SK-N-SH treated with all-trans-retinoic acid at 6 μM for 48 hours (cell line): ENCODE measurements at regions not wholly inside any gene's neighbourhood (a gene's known extent, or its start where the extent isn't known, plus 50 kb on each side); places are given as distances from the start of the nearest gene placed in this dataset.

Source experiments
- ATAC-seq: fragments of 200-7000 bp; cut with Tn5 transposase; 3 replicates; pipeline ENCODE4 v1.9.1; 2020; ENCODE audit warnings: mild to moderate bottlenecking, moderate library complexity
- ARNTL ChIP-seq: fragments of 450-650 bp; formaldehyde crosslinking; IDR thresholded peaks from 2 replicates; pipeline ENCODE4 v1.5.0; 2020; ENCODE audit warnings: low read depth, mild to moderate bottlenecking, moderate library complexity, borderline replicate concordance
- CSDC2 ChIP-seq: fragments of 250-450 bp; sonication (Bioruptor Pico); IDR thresholded peaks from 2 replicates; pipeline ENCODE4 v1.5.0; 2020; ENCODE audit warnings: mild to moderate bottlenecking, moderate library complexity
- GLIS3 ChIP-seq: fragments of 250-450 bp; sonication (Bioruptor Pico); IDR thresholded peaks from 2 replicates; pipeline ENCODE4 v1.5.0; 2020; ENCODE audit warnings: mild to moderate bottlenecking, moderate library complexity
- ISL1 ChIP-seq: fragments of 250-450 bp; sonication (Bioruptor Pico); IDR thresholded peaks from 2 replicates; pipeline ENCODE4 v2.1.2; 2022; ENCODE audit warnings: mild to moderate bottlenecking, moderate library complexity
- OSR1 ChIP-seq: fragments of 250-450 bp; sonication (Bioruptor Pico); IDR thresholded peaks from 2 replicates; pipeline ENCODE4 v1.8.0; 2022; ENCODE audit warnings: moderate library complexity, mild to moderate bottlenecking, inconsistent platforms
- PPARA ChIP-seq: fragments of 250-450 bp; sonication (Bioruptor Pico); IDR thresholded peaks from 2 replicates; pipeline ENCODE4 v1.5.0; 2020; ENCODE audit warnings: mild to moderate bottlenecking, borderline replicate concordance
- RARB ChIP-seq: fragments of 250-450 bp; sonication (Bioruptor Pico); IDR thresholded peaks from 2 replicates; pipeline ENCODE4 v1.8.0; 2021; ENCODE audit warnings: mild to moderate bottlenecking, moderate library complexity
- SNAI2 ChIP-seq: fragments of 250-450 bp; sonication (Bioruptor Pico); IDR thresholded peaks from 2 replicates; pipeline ENCODE4 v1.5.0; 2020; ENCODE audit warnings: mild to moderate bottlenecking, moderate library complexity
- TCF4 ChIP-seq: fragments of 250-450 bp; sonication (Bioruptor Pico); IDR thresholded peaks from 2 replicates; pipeline ENCODE4 v1.8.0; 2021; ENCODE audit warnings: mild to moderate bottlenecking, moderate library complexity, borderline replicate concordance
- TOX ChIP-seq: fragments of 250-450 bp; sonication (Bioruptor Pico); IDR thresholded peaks from 2 replicates; pipeline ENCODE4 v1.8.0; 2021; ENCODE audit warnings: mild to moderate bottlenecking, moderate library complexity, borderline replicate concordance
- ZFP3 ChIP-seq: fragments of 250-450 bp; sonication (Bioruptor Pico); IDR thresholded peaks from 2 replicates; pipeline ENCODE4 v1.5.0; 2020; ENCODE audit warnings: mild to moderate bottlenecking, moderate library complexity
- ZFP30 ChIP-seq: fragments of 450-650 bp; formaldehyde crosslinking; IDR thresholded peaks from 2 replicates; pipeline ENCODE4 v1.5.0; 2022; ENCODE audit warnings: mild to moderate bottlenecking, moderate library complexity
- ZNF70 ChIP-seq: fragments of 450-650 bp; formaldehyde crosslinking; IDR thresholded peaks from 2 replicates; pipeline ENCODE4 v1.5.0; 2020; ENCODE audit warnings: mild to moderate bottlenecking, moderate library complexity
- ZNF8 ChIP-seq: fragments of 450-650 bp; formaldehyde crosslinking; IDR thresholded peaks from 2 replicates; pipeline ENCODE4 v1.5.0; 2020; ENCODE audit warnings: mild to moderate bottlenecking, moderate library complexity
- TF ChIP-seq, protein P1 (sequence below): fragments of 250-450 bp; sonication (Bioruptor Pico); IDR thresholded peaks from 2 replicates; pipeline ENCODE4 v1.5.1; 2020; ENCODE audit warnings: low read depth, mild to moderate bottlenecking, moderate library complexity
- TF ChIP-seq, protein P2 (sequence below): fragments of 250-450 bp; sonication (Bioruptor Pico); IDR thresholded peaks from 2 replicates; pipeline ENCODE4 v1.8.0; 2021; ENCODE audit warnings: low read depth, mild to moderate bottlenecking, moderate library complexity, borderline replicate concordance
- TF ChIP-seq, protein P3 (sequence below): fragments of 250-450 bp; sonication (Bioruptor Pico); IDR thresholded peaks from 2 replicates; pipeline ENCODE4 v1.5.0; 2020; ENCODE audit warnings: mild to moderate bottlenecking, moderate library complexity
- TF ChIP-seq, protein P4 (sequence below): fragments of 250-450 bp; sonication (Bioruptor Pico); IDR thresholded peaks from 2 replicates; pipeline ENCODE4 v1.8.0; 2020; ENCODE audit warnings: mild to moderate bottlenecking, moderate library complexity, borderline replicate concordance

DNA sequence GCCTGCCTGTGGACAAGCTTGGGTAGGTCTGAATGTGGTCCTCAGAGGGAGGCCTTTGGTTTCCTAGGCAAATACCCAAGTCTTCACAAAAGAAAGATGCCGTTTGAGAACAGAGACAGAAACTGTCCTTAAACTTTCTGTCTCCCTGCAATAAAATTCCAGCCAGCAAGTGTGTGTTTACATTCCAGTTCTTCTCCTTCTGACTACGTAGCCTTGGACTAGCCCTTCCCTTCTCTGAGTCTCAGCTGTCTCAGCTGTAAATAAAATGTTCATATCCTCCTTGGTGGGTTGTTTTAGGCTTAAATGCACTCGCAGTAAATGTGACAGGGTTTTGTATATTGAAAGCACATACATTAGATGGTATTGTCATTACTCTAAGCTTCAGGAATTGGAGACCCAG is 561.2 kb upstream of the MKI67 start (continued):
- no peak for TF ChIP-seq SNAI2 (CRISPR knock-in tag)
- no peak for TF ChIP-seq ARNTL (CRISPR knock-in tag)
- TF ChIP-seq, protein P1, sequence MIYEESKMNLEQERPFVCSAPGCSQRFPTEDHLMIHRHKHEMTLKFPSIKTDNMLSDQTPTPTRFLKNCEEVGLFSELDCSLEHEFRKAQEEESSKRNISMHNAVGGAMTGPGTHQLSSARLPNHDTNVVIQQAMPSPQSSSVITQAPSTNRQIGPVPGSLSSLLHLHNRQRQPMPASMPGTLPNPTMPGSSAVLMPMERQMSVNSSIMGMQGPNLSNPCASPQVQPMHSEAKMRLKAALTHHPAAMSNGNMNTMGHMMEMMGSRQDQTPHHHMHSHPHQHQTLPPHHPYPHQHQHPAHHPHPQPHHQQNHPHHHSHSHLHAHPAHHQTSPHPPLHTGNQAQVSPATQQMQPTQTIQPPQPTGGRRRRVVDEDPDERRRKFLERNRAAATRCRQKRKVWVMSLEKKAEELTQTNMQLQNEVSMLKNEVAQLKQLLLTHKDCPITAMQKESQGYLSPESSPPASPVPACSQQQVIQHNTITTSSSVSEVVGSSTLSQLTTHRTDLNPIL, result no peak
- no peak for TF ChIP-seq RARB (CRISPR knock-in tag)

DNA sequence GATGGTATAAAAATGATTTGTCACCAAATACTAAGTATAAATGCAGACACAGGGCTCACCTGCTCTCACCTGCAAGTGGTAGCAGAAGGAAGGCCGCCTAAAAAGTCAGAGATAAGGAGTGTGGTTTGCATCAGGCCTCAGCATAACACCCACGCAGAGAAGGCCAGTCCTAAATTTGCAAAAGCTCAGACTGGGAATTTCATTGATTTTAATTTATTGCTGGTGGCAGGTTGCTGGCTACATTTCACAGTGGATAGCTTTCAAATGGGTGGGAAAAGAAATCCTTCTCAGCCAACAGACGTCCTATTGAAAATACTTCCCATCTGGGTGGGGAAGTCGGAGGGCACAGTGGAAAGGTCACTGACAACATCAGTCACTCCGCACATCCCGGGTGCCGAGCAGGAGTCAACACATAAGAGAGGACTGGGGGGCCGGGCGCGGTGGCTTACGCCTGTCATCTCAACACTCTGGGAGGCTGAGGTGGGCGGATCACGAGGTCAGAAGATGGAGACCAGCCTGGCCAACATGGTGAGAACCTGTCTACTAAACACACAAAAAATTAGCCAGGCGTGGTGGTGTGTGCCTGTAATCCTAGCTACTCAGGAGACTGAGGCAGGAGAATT is 561.8 kb upstream of the MKI67 start:
- no peak for ATAC-seq
- no peak for TF ChIP-seq ZFP3 (CRISPR knock-in tag)
- no peak for TF ChIP-seq CSDC2 (CRISPR knock-in tag)
- TF ChIP-seq GLIS3 (CRISPR knock-in tag), result no peak
- no peak for TF ChIP-seq ZNF8 (CRISPR knock-in tag)
- TF ChIP-seq TOX (CRISPR knock-in tag), result no peak
- TF ChIP-seq OSR1, result no peak
- TF ChIP-seq ZFP30 (CRISPR knock-in tag), result no peak
- TF ChIP-seq, all 23 proteins: peak for 0

DNA sequence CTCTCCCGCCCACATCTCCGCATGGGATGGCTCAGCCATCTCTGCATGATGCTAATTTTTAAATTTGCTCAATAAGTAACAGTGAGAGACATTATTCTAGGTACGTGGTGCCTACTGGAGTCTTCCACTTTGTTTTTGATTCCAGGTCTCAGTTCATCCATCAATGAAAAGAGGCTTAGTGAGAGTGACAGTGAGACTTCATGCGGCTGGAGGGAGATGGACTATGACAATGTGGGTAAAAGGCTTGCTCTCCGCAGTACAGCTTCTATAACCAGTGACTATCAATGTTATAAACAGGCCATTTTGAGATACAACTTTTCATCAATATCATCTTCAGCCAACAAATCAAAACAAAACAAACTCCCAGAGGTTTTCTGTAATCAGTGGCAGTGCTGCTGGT is 563.4 kb upstream of the MKI67 start:
- no peak for ATAC-seq
- TF ChIP-seq OSR1, result no peak

DNA sequence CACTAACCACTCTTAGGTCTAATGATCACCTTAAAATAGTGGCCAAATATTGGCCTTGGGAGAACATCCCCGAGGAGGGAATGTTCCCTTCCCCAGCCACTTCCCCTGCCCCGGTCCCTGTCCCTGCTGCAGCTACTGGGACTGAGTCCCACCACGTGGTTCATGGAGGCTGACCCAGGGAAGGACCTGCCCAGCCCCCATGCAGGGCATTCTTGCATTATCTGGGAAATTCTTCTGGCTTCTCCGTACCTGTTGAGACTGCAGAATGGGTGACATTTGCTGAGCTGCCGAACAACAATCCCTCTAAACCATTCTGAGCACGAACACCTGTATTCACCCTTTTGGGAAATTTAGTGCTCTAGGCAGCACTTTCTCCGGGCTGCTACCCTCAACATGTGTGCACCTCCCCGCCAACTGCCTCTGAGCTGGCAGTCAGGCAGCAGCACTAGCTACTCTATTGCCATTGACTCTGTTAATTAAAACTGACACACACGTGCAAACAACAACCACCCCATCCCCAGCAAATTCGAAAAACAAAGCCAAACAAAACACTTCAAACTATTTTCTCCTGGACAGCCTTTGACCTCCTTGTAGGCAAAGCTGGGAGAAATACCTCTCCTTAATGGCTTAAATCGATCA is 567.4 kb upstream of the MKI67 start:
- no peak for ATAC-seq
- TF ChIP-seq SNAI2 (CRISPR knock-in tag) (no peak), RARB (CRISPR knock-in tag) (no peak), ZNF70 (no peak), CSDC2 (CRISPR knock-in tag) (no peak), GLIS3 (CRISPR knock-in tag) (no peak), OSR1 (no peak), PPARA (no peak)
- TF ChIP-seq, protein P2, sequence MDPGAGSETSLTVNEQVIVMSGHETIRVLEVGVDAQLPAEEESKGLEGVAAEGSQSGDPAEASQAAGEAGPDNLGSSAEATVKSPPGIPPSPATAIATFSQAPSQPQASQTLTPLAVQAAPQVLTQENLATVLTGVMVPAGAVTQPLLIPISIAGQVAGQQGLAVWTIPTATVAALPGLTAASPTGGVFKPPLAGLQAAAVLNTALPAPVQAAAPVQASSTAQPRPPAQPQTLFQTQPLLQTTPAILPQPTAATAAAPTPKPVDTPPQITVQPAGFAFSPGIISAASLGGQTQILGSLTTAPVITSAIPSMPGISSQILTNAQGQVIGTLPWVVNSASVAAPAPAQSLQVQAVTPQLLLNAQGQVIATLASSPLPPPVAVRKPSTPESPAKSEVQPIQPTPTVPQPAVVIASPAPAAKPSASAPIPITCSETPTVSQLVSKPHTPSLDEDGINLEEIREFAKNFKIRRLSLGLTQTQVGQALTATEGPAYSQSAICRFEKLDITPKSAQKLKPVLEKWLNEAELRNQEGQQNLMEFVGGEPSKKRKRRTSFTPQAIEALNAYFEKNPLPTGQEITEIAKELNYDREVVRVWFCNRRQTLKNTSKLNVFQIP (CRISPR knock-in tag), result no peak
- TF ChIP-seq, protein P3, sequence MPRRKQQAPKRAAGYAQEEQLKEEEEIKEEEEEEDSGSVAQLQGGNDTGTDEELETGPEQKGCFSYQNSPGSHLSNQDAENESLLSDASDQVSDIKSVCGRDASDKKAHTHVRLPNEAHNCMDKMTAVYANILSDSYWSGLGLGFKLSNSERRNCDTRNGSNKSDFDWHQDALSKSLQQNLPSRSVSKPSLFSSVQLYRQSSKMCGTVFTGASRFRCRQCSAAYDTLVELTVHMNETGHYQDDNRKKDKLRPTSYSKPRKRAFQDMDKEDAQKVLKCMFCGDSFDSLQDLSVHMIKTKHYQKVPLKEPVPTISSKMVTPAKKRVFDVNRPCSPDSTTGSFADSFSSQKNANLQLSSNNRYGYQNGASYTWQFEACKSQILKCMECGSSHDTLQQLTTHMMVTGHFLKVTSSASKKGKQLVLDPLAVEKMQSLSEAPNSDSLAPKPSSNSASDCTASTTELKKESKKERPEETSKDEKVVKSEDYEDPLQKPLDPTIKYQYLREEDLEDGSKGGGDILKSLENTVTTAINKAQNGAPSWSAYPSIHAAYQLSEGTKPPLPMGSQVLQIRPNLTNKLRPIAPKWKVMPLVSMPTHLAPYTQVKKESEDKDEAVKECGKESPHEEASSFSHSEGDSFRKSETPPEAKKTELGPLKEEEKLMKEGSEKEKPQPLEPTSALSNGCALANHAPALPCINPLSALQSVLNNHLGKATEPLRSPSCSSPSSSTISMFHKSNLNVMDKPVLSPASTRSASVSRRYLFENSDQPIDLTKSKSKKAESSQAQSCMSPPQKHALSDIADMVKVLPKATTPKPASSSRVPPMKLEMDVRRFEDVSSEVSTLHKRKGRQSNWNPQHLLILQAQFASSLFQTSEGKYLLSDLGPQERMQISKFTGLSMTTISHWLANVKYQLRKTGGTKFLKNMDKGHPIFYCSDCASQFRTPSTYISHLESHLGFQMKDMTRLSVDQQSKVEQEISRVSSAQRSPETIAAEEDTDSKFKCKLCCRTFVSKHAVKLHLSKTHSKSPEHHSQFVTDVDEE (CRISPR knock-in tag), result no peak
- TF ChIP-seq, protein P1, result no peak

DNA sequence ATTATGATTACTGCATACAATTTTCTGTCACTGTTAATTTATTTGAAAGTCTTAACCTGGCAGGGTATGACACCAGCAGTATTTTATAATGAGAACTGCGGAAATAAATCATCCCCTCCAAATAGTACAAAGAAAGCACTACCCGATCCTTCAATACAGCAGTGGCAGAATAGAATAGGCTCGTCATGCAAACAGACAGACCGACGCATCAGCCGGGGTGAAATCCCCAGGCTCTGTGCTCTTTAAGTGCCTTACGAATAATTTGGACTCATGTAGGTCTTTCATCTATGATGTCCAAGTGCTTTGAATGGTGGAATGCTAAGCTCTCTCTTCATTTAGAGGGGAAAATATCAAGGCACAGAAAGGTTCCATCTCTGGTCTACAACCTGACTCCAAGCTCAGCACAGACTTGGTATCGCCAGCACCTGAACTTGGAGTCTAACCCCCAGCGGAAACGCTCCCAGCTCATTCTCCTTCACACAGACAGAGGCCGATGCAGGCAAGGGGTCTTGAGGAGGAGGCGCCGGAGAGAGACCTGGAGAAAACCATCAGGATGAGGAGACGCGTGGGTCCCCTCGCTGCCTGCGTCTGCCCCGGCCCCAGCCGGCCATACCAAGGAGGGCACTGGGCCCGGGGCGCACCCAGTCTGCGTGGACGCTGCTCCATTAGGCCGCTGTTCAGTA is 568.1 kb upstream of the MKI67 start:
- no peak for ATAC-seq
- TF ChIP-seq, protein P3 (CRISPR knock-in tag), result no peak
- TF ChIP-seq, protein P1, result no peak
- TF ChIP-seq TCF4 (no peak), OSR1 (no peak), ZFP3 (CRISPR knock-in tag) (no peak), ARNTL (CRISPR knock-in tag) (no peak), ISL1 (CRISPR knock-in tag) (no peak), CSDC2 (CRISPR knock-in tag) (no peak), RARB (CRISPR knock-in tag) (no peak)
- TF ChIP-seq, protein P4, sequence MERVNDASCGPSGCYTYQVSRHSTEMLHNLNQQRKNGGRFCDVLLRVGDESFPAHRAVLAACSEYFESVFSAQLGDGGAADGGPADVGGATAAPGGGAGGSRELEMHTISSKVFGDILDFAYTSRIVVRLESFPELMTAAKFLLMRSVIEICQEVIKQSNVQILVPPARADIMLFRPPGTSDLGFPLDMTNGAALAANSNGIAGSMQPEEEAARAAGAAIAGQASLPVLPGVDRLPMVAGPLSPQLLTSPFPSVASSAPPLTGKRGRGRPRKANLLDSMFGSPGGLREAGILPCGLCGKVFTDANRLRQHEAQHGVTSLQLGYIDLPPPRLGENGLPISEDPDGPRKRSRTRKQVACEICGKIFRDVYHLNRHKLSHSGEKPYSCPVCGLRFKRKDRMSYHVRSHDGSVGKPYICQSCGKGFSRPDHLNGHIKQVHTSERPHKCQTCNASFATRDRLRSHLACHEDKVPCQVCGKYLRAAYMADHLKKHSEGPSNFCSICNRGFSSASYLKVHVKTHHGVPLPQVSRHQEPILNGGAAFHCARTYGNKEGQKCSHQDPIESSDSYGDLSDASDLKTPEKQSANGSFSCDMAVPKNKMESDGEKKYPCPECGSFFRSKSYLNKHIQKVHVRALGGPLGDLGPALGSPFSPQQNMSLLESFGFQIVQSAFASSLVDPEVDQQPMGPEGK, result no peak
